Renal cortical epithelial cell (primary cell): ENCODE measurements at regions not wholly inside any gene's neighbourhood (a gene's known extent, or its start where the extent isn't known, plus 50 kb on each side); places are given as distances from the start of the nearest gene placed in this dataset.

Source experiments
- DNase-seq: peaks from one replicate; pipeline ENCODE4 v3.0.0-alpha.2; 2011; ENCODE audit warnings: low read depth

- DNase-seq: no peak
Observed at GRCh38 chr19:29428071-29428470, 97.7 kb upstream of the VSTM2B start.

- DNase-seq: no peak
Observed at GRCh38 chr19:29429021-29429420, 96.8 kb upstream of the VSTM2B start.

- DNase-seq: no peak
Observed at GRCh38 chr19:29429581-29429980, 96.2 kb upstream of the VSTM2B start.

GRCh38 chr19:29431332-29431731, 94.5 kb upstream of the VSTM2B start:
- DNase-seq: no peak

- DNase-seq: no peak
Observed at GRCh38 chr19:29432677-29433076, 93.1 kb upstream of the VSTM2B start.

- no peak for DNase-seq
Observed at GRCh38 chr19:29436591-29437103, 89.1 kb upstream of the VSTM2B start.

GRCh38 chr19:29439021-29439420, 86.8 kb upstream of the VSTM2B start:
- DNase-seq: no peak

- no peak for DNase-seq
Observed at GRCh38 chr19:29439688-29440550, 85.9 kb upstream of the VSTM2B start.

- DNase-seq: no peak
Observed at GRCh38 chr19:29442094-29442493, 83.7 kb upstream of the VSTM2B start.

- DNase-seq: no peak
Observed at GRCh38 chr19:29442910-29443309, 82.9 kb upstream of the VSTM2B start.

- DNase-seq: no peak
Observed at GRCh38 chr19:29445246-29445645, 80.5 kb upstream of the VSTM2B start.

- DNase-seq: no peak
Observed at GRCh38 chr19:29446361-29446760, 79.4 kb upstream of the VSTM2B start.

GRCh38 chr19:29448046-29448445, 77.7 kb upstream of the VSTM2B start:
- no peak for DNase-seq

- DNase-seq: no peak
Observed at GRCh38 chr19:29449371-29449770, 76.4 kb upstream of the VSTM2B start.

- no peak for DNase-seq
Observed at GRCh38 chr19:29450306-29450705, 75.5 kb upstream of the VSTM2B start.

GRCh38 chr19:29450812-29451211, 75.0 kb upstream of the VSTM2B start:
- DNase-seq: no peak

- no peak for DNase-seq
Observed at GRCh38 chr19:29454109-29454508, 71.7 kb upstream of the VSTM2B start.

- DNase-seq: no peak
Observed at GRCh38 chr19:29457413-29457812, 68.4 kb upstream of the VSTM2B start.

GRCh38 chr19:29467824-29468401, 57.9 kb upstream of the VSTM2B start:
- DNase-seq: peak; percentile 12

- DNase-seq: no peak
Observed at GRCh38 chr19:29475469-29475868, 50.3 kb upstream of the VSTM2B start.
